HG02642 (cell line): ENCODE measurements at regions not wholly inside any gene's neighbourhood (a gene's known extent, or its start where the extent isn't known, plus 50 kb on each side); places are given as distances from the start of the nearest gene placed in this dataset.

ENCODE experiments used
- ATAC-seq: cut with Tn5 transposase; IDR thresholded peaks from one replicate; pipeline ENCODE4 v1.9.1; 2021; ENCODE audit warnings: mild to moderate bottlenecking; ENCODE audit not compliant: unreplicated experiment, poor library complexity

DNA sequence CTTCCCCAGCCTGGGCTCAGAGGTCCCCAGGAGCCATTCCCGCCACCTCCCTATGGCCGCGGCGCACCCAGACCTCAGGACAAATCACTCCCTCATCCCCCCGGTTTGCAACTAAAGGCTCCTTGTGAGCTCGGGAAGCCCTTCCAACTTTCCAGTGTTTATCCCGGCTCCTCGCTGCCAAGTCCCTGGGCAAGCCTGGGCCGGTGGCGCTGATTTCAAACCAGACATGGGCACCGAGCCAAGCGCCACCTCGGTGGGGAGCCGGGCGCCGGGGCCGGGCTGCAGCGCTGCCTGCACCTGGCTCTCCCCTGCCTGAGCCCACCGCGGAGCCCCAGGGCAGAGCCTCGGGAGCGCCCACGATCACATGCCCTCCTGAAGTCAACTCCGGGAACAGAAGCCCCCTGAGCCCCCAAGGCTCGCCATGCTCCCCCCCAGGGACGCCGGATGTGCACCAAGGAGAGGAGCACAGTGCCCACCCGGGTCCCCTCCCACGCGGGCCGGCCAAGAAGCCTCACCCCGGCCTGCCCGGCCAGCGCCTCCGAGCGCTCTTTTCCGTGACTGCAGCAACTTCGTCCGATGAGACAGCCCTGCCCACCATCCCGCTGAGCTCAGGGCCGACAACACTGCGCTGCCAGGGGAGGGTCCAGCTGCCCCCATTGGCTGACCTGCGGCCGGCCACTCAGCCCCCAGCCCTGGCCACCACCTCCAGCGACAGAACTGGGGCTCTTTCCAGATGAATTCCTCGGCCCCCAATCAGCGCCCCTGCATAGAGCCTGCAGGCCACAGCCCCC lies 50.0 kb downstream of the NCOR2 start:
- no peak for ATAC-seq

DNA sequence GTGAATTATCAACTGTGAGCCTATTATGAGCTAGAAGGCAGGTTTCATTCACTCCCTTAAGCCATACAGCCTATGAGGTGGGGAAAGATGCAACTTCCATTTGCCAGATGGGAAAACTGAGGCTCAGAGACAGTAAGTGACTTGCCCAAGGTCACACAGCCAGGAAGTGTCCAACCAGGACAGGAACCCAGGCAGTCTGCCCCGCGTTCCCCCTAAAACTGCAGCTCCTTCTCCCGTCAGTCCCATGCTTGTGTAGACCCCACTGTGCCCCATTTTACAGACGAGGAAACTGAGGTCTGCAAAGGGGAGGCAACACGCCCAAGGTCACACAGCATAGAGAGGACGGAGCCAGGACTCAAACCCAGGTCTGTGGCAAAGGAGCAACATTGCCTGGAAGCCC lies 50.6 kb downstream of the NCOR2 start:
- no peak for ATAC-seq

DNA sequence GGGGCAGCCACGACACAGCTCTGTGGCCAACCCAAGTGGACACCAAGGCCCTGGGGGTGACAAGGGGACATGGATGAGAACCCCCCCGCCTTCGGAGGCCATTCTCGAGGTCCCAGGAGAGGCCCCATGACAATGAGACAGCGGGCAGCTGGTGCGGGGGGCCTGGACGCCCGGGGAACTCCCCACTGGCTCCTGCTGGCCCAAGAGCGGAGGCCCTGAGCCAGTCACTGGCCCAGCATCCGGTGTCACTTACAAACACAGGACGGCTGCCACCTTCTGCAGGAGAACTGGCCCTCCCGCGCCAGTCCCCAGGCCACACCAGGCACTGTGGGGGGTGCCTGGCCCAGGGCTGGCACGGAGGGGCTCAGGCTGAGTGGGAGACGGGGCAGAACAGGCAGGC lies 51.4 kb downstream of the NCOR2 start:
- no peak for ATAC-seq

DNA sequence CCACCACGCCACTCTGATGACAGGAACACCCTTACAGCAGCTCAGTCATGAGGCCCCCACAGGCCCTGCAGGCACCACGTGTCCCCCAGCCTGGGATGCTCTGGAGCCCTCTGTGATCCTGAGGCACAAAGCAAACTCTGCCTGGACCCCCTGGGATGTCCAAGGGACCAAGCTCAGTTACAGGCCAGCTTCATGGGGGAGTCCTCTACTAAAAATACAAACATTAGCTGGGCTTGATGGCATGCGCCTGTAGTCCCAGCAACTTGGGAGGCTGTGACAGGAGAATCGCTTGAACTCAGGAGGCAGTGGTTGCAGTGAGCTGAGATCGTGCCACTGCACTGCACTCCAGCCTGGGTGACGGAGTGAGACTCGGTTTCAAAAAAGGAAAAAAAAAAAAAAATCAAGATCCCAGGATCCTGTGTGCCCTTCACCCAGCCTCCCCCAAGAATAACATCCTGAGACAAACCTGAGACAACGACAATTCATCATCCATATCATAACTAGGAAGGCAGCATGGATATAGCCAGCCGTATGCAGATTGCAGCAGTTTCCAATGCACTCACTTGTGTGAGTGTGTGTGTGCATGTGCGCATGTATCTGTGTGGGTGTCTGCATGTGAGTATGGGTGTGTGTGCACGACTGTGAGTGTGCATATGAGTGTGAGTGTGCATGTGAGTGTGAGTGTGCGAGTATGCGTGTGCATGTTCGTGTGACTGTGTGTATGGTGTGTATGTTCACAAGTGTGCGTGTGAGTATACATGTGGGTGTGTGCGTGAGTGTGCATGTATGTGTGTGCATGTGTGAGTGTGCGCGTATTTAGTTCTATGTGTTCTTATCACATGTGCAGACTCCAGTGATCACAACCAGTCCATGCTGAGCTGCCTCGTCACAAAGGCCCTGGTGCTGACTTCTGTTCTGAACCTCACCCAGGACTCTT lies 52.1 kb downstream of the NCOR2 start:
- no peak for ATAC-seq

DNA sequence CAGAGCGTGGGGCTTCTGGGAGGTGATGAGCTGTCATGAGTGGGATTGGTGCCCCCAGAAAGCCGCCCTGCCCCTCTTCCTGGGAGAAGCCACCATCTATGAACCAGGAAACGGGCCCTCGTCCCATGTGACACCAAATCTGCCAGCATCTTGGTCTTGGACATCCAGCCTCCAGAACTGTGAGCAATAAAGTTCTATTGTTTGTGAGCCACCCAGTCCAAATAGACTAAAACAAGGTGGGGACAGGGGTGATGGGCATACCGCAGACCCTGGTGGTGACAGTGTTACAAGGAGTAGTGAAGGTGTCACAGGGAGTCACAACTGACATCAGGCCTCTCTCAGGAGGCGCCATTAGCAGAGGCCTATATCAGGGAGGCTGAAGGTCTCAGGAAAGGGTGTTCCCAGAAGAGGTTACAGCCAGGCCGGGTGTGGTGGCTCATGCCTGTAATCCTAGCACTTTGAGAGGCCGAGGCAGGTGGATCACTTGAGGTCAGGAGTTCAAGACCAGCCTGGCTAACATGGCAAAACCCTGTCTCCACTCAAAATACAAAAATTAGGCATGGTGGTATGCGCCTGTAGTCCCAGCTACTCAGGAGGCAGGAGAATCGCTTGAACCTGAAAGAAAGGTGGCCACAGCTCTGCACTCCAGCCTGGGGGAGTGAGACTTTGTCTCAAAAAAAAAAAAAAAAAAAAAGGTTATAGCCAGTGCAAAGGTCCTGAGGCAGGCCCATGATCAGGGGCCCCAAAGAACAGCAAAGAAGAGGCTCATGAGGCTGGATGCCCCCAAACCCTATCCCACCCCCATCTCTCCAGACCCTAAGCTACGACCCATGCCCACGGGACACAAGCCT lies 53.0 kb downstream of the NCOR2 start:
- no peak for ATAC-seq

DNA sequence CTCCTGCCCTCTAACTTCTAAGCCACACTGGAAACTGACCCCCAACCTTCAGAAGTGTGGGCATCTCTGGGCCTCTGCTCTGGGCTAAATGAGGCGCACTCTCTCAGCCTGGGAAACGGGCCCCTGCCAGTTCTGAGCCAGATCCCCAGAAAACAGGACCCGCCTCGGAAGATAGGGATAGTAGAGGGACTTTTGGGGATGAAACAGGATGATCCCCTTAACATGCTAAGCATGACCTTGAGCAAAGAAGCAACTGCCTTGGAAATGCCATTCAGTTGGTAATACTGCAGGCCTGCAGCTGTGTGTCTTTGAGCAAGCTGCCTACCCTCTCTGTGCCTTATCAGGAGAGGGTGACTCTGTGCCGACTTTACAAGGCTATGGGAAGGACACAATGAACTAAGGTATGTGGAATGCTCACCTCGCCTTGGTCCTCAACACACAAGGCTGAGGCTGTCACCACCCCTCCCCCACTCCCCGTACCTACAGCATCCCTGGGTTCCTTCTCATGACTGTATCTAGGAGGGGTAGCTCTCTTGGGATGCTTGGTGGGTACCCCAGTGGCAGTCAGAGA lies 54.0 kb downstream of the NCOR2 start:
- no peak for ATAC-seq

DNA sequence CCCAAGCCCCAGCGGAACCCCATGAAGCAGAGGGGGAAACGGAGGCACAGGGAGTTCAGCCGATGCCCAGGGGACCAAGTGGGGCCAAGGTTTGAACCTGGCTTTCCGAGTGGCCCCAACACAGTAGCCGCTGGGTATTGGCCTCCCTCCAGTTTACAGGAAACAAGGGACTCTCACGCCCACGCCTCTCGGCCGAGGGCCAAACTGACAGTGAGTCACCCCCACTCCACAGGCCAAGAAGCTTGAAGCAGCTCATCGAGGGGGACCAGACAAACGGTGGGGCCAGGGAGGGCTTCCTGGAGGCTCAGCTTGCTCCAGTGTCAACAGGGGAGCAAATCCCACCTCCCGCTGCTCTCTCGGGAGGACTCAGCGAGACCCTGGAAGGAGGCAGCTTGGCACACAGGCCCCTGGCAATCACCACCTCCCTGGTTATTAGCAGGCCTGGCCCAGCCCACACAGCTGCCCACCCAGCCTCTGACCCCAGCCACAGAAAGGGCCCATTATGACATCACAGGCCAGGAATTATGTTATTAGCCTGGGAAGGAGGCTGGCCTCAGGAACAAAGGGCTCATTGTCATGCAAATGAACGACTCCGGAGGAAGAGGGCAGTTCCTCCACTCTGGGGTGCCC lies 54.6 kb downstream of the NCOR2 start:
- ATAC-seq: no peak

DNA sequence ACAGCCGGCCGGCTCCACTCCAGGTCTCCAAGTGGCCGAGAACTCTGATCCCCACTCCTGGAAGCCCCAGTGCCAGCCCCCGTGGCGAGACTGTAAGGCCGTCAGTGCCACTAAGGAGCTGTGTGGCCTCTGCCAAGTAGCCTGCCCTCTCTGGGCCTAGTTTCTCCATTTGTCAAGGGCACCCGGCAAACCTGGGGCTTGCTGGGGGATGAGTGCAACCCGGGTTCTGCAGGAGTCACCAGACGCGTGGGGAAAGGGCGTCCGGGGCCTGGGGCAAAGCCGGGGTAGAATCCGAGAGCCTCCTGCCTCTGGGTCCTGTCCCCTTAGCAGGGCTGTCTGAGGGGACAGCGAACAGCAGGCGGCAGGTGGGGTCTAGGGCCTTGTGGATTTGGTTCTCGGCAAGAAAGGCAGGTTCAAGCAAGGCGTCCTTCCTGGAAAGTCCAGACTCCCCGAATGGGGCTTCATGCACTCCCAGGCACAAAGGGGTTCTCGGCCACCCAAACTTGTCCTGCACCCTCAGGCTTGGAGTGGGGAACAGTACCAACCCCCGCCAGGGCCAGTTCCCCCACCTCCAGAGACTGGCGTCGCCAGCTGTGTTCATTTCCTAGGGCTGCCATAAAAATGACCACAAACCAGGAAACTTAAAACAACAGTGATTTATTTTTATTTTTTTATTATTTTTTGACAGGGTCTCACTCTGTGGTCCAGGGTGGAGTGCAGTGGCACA lies 56.0 kb downstream of the NCOR2 start:
- ATAC-seq: no peak

DNA sequence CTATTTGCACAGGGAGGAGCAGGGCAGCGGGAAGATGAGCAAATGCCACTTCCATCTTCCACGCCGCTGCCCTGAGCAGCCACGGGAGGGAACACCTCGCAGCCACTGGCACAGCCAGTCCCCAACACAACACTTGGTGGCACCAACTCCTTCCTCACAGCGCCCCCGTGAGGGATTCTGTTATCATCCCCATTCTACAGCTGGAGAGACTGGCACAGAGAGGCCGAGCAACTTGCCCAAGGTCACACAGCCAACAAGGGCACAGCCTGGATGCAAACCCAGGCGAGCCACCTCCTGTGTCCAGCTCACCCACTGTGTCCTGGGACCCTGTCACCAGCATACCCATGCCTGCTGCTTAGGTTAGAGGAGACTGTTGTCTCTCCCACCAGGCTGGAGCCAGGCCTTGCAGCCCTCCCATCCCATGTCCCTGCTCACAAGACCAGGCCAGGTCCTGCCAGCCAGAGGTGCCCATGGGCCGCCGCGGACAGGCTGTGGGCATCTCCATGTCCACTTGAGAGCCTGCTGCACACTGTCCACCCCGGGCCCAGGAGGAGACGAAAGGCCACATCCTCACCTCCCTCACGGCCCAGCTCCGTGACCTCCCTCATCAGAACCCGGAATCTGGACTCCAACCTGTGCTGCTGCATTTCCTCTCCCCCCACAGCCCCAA lies 57.0 kb downstream of the NCOR2 start:
- no peak for ATAC-seq

DNA sequence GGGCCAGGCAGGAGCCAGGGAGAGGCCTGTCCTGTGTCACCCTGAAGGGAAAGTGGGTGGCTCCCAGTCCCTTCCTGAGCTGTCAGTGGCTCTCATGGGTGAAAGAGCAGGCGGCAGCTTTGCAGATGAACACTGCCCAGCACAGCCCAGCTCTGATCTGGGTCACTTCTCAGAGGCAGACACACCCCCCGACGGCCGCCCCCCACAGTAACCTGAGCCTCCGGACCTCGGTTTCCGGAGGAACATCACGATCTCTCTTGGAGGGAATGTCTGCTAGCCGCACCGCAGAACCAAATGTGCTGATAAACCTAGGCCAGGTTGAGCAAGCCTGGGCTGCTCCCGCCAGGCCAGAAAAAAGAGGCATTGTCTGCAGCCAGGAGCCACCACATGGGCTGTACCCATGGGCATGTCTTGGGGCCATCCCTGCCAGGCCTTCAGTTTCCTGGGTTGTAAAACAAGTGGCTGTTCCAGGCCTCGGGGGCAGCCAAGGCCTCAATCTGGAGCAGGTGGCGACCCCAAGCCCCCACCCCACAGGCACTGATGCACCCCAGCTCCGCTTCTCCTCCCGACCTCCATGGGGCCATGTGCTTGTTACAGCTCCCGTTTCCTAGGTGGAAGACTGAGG lies 57.6 kb downstream of the NCOR2 start:
- ATAC-seq: no peak

DNA sequence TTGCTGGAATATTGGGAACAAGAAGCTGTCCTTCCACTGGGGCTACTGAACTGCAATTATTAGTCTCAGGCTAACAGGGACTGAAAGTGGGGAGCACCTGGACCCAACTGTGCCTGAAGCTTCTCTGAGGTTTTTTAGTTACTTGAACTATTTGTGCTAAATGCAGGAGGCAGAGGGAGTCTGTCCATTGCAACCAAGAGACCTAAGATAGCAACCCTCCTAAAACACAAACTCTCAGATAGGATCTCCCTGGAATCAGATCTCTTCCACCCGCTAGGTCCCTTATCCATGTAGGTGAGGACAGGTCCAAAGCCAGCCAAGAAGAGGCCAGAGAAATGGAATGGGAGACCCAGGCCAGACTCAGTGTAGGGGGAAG lies 58.1 kb downstream of the NCOR2 start:
- ATAC-seq: no peak

DNA sequence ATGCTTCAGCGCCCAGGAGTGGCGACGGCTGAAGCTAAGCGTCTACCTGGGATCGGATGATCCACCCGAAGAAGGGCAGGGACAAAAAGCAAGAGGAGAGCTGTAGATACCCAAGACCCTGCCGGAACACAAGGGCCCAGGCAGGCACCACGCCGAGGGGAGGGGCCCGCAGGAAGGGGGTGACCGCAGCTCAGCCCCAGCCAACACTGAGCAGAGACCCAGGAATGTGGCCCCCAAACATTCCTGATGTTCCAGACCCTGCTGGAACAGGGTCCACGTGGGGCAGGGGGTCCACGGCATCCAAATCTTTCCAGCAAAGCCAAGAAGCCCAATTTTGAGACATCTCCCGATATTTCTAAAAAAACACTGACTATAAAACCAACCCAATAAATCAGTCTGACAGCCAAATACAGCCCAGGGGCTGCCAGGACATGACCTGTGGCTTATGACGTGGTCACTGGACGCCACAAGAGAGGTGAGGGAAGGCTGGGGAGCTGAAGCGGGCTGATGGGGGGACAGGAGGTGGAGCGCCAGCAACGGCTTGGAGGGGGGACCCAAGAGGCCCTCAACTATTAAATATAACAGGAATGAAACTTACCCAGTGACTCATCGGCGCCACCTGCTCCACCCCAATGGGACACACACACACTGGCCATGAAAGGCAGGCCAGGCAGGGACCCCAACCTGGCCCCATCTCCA lies 58.9 kb downstream of the NCOR2 start:
- no peak for ATAC-seq

DNA sequence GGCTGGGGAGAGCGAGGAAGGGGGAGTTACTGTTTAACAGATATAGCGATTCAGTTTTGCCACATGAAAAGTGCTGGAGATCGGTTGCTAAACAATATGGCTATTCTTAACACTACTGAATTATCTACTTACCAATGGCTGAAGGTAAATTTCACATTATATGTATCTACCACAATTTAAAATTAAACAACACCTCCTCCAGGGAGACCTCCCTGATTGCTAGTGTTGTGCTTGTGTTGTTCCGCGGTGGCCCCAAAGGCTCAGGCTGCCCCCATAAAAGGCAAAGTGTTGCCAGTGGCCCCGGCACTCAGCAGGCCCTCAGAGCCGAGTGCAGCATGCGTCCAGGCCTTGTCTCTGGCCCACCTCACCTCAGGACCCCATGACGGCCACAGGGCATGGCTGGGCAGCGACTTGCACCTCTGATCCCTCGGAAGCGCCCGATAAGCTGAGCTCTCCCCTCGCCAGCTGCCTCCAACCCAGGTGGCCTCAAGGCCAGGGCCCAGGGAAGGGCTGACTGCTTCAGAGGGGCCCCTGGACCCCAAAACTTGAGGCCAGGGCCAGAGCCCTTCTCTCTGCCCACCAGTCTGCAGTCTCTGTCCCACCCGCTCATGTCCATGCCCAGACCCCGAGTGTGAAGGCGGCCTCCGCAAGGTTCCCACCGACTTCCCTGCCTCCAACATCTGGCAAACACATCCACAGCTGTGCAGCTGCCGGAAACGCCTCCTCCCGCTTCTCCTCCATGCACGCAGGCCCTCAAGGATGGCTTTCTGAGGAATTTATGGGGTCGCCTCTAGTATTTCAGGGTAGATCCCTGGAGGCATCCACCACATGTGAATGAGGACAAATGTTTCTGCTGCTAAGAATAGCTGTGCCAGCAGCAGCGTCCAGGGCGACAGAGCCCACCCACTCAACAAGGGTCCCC lies 60.0 kb downstream of the NCOR2 start:
- ATAC-seq: no peak

DNA sequence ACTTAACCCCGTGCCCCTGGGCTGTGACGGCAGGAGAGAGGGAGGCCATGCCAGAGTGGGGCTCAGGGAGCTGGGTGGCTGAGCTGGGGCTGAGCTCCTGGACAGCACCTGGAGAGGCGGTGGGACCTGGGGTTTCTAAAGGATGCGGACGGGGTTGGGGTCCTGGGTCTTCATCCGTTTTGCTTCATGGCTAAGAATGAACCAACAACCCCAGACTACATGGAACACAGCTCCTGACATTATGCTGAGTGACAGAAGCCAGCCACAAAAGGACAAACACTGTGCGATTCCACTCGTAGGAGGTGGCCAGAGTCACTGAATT lies 60.6 kb downstream of the NCOR2 start:
- no peak for ATAC-seq

DNA sequence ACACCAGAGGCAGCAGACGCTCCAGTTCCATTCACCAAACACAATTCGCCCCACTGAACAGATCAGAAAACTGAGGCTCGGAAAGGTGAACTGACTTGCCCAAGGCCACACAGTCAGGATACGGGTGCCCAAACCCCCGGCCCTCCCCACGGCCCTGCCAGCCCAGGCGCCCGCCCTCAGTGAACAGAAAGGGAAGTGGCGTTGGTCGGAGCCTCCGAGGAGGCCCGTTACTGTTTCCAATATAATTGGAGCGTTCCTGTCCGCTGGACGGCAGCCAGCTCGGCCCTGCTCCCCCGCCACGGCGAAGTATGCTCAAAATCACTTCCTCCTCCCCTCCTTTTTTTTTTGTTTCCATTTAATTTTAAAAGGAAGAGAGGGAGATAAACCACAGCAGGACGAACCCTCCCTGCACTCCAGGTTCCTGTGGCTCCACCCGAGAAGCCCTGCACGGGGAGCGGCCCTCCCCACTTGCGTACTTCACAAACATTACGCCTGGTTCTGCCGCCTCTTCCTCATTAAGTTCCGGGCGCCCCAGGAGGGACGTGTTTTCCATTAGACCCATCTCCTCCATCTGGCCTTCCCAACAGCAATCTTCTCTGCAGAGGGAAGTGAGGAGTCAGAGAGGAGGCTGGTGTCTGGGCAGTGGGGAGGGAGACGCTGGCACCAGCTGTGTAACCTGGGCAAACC lies 61.1 kb downstream of the NCOR2 start:
- ATAC-seq: no peak
